Mucosa of descending colon (tissue), 3 donors: ENCODE measurements at regions not wholly inside any gene's neighbourhood (a gene's known extent, or its start where the extent isn't known, plus 50 kb on each side); places are given as distances from the start of the nearest gene placed in this dataset.
"Not testable (repeated sequence)": the region's sequence is repeated elsewhere in the genome, so short reads cannot be mapped to it uniquely, and the experiment has no call there.

Experiments
- ATAC-seq: fragments of 200-7000 bp; cut with Tn5 transposase; one replicate; pipeline ENCODE4 v1.9.1; 2020; ENCODE audit warnings: mild to moderate bottlenecking, moderate library complexity
- DNase-seq, 3 donors: peaks; one replicate each; pipeline ENCODE4 v3.0.0-alpha.2; 2020
- H3K36me3 ChIP-seq: fragments of 200-600 bp; one replicate; pipeline ENCODE4 v1.8.0; 2021; ENCODE audit warnings: low read depth, mild to moderate bottlenecking
- H3K4me1 ChIP-seq: fragments of 200-600 bp; one replicate; pipeline ENCODE4 v1.8.0; 2021; ENCODE audit warnings: low read depth, mild to moderate bottlenecking
- H3K4me3 ChIP-seq: fragments of 200-600 bp; one replicate; pipeline ENCODE4 v1.8.0; 2021; ENCODE audit warnings: mild to moderate bottlenecking
- H3K9me3 ChIP-seq: fragments of 200-600 bp; one replicate; pipeline ENCODE4 v1.8.0; 2021; ENCODE audit warnings: mild to moderate bottlenecking
- intact Hi-C, 2 donors: fragments of 100-400 bp; cut with DNase I in 1 of 2; cut with micrococcal nuclease in 1 of 2; formaldehyde crosslinking; loops; one replicate each; pipeline versions ENCODE4 v1.11.0 to v1.11.1; 2022; cut with DNase I, micrococcal nuclease
- donor health status: DM: no; HTN: no; CAD: no; lungs with moderate emphysema.
- donor health status: DM: no; HTN: no; CAD: no.
- donor health status: DM: no; HTN: yes; CAD: no.

- H3K9me3 ChIP-seq, ATAC-seq, H3K4me1 ChIP-seq, intact Hi-C loops, H3K36me3 ChIP-seq, DNase-seq, H3K4me3 ChIP-seq: not testable (repeated sequence)
These were observed 799.9 kb downstream of the NAP1L3 start for GRCh38 chrX:92873359-92874055.

- H3K9me3 ChIP-seq, intact Hi-C loops, ATAC-seq, H3K36me3 ChIP-seq, H3K4me3 ChIP-seq, H3K4me1 ChIP-seq, DNase-seq: not testable (repeated sequence)
These were observed 823.4 kb downstream of the NAP1L3 start for GRCh38 chrX:92849998-92850397.

DNA sequence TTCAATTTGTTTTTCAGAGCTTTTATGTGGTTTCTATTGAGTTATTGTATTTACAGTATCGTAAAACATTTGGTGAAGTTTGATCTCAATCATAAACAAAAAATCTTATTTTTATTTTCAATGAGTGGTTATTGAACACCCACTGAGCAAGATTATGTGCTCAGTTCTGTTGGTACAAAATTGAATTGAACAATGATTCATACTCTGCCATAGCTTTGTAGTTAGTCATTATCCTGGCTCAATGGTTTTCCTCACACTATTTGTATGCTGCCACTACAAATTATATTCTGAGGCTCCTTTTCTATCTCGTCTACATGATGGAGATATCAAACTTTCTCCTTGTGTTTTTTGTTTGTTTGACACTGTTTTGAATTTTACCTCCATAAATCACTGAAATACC, 829.5 kb downstream of the NAP1L3 start:
- ATAC-seq, intact Hi-C loops: not testable (repeated sequence)

DNA sequence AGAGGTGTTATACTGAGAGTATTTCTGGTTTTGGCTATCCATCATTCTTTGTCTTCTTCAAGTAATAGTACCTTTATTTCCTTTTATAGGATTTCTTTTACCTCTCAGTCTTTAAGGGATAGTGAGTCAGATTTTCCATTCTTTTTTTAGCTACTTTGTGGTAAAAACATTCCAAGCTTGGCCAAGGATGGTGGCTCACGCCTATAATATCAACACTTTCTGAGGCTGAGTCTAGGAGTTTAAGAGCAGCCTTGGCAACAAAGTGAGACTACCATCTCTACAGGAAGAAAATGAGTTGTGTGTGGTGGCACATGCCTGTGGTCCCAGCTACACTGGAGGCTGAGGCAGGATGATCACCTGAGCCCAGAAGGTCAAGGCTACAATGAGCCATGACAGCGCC, 840.6 kb downstream of the NAP1L3 start:
- H3K4me1 ChIP-seq, H3K36me3 ChIP-seq, H3K4me3 ChIP-seq, H3K9me3 ChIP-seq, intact Hi-C loops, DNase-seq, ATAC-seq: not testable (repeated sequence)

More for the DNA sequence above, 829.5 kb downstream of the NAP1L3 start:
- not testable (repeated sequence) for DNase-seq, H3K9me3 ChIP-seq, H3K4me1 ChIP-seq, H3K4me3 ChIP-seq, H3K36me3 ChIP-seq

- H3K4me1 ChIP-seq, ATAC-seq, H3K9me3 ChIP-seq, H3K4me3 ChIP-seq, intact Hi-C loops, H3K36me3 ChIP-seq, DNase-seq: not testable (repeated sequence)
These were observed 843.3 kb downstream of the NAP1L3 start for GRCh38 chrX:92830083-92830482.

- intact Hi-C loops, DNase-seq, H3K4me1 ChIP-seq, H3K4me3 ChIP-seq, H3K9me3 ChIP-seq, H3K36me3 ChIP-seq, ATAC-seq: not testable (repeated sequence)
These were observed 851.7 kb downstream of the NAP1L3 start for GRCh38 chrX:92821580-92822152.

- intact Hi-C loops: not testable (repeated sequence)
These were observed 881.3 kb downstream of the NAP1L3 start for GRCh38 chrX:92792080-92792479.

DNA sequence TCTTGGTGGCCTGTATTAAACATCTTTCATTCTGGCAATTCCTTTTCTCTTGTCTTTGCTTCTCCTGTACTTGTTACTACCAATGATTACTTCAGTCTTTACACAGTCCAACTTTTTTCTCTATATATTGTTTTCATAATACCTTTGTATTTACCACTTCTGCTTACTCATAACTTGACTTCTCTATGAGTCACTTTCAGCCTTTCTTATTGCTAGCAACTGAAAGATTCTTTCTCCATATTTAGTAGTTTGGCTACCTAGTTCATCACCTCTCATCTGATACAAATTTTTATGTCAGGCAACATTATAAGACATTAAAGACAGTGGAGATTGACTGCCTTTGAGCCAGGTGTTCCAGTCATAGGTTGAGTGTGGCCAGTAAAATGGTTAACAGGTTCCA, 893.3 kb downstream of the NAP1L3 start:
- H3K4me3 ChIP-seq, intact Hi-C loops, ATAC-seq: not testable (repeated sequence)

More at GRCh38 chrX:92792080-92792479, 881.3 kb downstream of the NAP1L3 start:
- H3K9me3 ChIP-seq, DNase-seq, H3K4me3 ChIP-seq, H3K4me1 ChIP-seq, ATAC-seq, H3K36me3 ChIP-seq: not testable (repeated sequence)

DNA sequence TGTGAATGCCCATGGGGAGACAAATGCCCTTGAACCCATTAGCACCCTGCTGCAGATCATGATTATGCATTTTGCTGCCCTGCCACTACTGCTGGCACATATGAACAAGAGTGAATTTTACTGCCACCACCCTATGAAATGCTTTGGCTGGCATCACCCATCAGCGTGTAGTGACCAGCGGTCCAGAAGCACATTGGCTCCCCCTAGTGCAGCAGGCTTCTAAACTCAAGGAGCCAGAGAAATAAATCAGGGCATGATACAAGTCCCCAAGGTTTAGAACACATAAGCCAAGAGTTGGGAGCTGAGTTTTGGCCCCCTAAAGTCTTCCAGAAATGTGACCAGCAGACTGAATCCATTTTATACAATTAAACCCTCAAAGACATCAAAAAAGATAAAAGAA, 899.4 kb downstream of the NAP1L3 start:
- H3K36me3 ChIP-seq: not testable (repeated sequence)

More for the DNA sequence above, 893.3 kb downstream of the NAP1L3 start:
- not testable (repeated sequence) for H3K36me3 ChIP-seq, H3K4me1 ChIP-seq, DNase-seq, H3K9me3 ChIP-seq

GRCh38 chrX:92760963-92761362, 912.4 kb downstream of the NAP1L3 start:
- H3K4me3 ChIP-seq, DNase-seq, ATAC-seq, H3K4me1 ChIP-seq, intact Hi-C loops, H3K9me3 ChIP-seq, H3K36me3 ChIP-seq: not testable (repeated sequence)

More for the DNA sequence above, 899.4 kb downstream of the NAP1L3 start:
- H3K4me1 ChIP-seq, H3K9me3 ChIP-seq, H3K4me3 ChIP-seq, intact Hi-C loops, ATAC-seq: not testable (repeated sequence)
- peak in 1 of 3 donors; percentile 1 for DNase-seq
